ENCODE measurements at regions not wholly inside any gene's neighbourhood (a gene's known extent, or its start where the extent isn't known, plus 50 kb on each side); places are given as distances from the start of the nearest gene placed in this dataset.
"Not testable (repeated sequence)": the region's sequence is repeated elsewhere in the genome, so short reads cannot be mapped to it uniquely, and the experiment has no call there.

DNA sequence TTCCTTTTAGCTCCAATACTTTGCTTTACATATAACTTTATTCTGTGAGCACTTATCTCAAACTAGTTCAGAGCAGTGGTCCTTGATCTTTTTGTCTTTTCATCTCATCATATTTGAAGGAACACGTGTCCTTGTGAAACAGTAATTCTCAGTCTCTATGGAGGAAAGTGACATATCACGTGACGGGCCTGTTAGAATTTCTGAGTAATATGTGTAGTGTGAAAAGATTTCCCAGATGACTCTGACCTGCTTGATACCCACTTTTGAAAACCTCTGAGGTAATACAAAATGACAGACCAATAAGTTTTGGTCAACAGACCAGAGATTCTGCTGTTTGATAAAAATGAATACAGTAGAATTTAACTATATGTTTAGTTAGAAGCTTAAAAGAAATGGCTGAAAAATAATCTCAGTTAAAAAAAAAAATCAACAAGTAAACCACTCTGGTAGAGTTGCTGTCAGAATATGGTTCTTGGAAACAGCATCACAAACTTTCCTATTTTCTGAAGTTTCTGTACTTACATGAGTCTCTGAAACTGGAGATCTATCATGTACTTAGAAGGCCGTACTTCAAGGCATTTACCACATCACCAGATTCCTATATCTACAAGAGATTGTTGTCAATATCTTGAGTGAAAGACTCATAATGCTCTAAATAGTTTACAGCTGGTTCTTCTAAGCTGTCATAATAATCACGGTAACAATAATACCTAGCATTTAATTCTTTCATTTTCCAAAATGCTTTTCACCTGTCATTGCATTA is 590.2 kb upstream of the TBL1XR1 start:
- no peak for DNase-seq (ENCODE audit: low read depth)

DNA sequence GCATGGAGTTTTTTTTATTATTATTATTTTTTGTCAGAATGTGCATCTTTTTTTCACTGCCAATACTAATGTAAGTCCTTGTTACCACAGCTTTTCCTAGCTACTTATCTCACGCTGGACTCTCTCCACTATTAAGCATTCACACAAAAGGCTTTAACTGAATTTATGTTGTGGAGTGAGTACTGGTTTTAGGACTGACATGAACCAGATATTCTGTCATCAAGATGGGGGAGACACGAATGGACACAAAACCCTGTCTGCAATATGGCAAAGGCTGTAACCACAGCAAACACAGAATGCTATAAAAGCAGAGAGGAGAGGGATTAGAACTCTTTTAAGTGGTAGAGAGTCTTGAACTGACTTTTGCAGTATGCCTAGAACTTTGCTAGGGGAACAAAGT is 592.2 kb upstream of the TBL1XR1 start:
- DNase-seq (ENCODE audit: low read depth): no peak

DNA sequence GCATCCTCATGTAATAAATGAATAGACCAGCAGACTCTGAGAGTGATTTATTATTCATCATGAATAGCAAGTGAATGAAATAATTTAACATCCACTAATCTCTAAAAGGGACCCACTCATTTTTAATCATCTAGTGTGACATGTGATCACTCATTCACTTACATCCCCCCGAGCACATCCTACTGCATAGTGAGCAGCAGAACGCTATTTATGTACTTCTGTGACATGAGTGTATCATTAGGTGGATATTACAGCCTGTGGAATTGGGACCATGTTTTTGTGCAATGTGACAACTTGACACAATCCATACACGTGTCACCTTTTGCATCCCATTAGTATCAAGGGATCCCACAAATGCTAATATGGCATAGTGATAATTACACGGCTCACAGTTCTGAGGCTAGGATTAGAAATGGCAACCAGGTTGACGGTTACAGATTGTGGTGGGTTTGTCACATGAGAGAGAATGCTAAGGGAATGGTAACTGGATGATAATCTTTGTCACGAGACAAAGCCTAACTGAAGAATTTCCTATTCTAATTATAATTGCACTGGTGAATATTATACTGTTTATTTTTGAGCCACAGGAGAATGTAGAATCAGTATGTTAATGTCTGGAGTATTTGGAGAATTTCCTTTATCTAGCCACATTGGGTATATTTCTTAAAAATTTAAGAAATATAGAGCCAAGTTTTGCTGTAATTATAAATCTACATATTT is 595.2 kb upstream of the TBL1XR1 start:
- no peak for DNase-seq (ENCODE audit: low read depth)

GRCh38 chr3:177793451-177793850 is 596.2 kb upstream of the TBL1XR1 start:
- no peak for DNase-seq (ENCODE audit: low read depth)

DNA sequence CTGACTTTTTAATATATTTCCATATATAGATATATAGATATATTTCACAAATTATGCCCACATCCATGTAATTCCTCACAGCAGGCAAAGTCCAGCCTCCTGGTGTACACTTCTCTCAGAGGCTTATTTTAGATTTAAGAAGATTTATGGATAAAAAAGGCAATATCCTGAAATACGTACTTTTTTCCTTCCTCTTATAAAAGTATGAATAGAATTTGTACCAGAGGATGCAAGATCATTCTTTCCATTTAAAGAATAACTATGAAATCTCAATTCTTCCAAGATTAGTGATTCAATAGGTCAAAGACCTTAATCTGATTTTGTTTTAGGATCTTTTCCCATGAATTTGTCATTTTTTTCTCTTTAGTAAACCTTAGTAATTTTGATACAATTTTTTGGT is 597.9 kb upstream of the TBL1XR1 start:
- no peak for DNase-seq (ENCODE audit: low read depth)

GRCh38 chr3:177795859-177796258 is 598.6 kb upstream of the TBL1XR1 start:
- DNase-seq (ENCODE audit: low read depth): no peak

GRCh38 chr3:177800147-177800546 is 602.9 kb upstream of the TBL1XR1 start:
- DNase-seq (ENCODE audit: low read depth): not testable (repeated sequence)

DNA sequence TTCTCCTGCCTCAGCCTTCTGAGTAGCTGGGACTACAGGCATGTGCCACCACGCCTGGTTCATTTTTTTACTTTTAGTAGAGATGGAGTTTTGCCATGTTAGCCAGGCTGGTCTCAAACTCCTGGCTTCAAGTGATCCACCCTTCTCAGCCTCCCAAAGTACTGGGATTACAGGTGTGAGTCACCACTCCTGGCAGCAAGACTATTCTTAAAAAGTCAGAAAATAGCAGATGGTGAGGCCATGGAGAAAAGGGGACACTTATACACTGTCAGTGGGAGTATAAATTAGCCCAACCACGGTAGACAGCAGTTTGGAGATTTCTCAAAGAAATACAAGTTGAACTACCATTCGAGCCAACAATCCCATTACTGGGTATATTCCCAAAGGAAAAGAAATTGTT is 603.3 kb upstream of the TBL1XR1 start:
- DNase-seq (ENCODE audit: low read depth): no peak

GRCh38 chr3:177802151-177802900 is 605.0 kb upstream of the TBL1XR1 start:
- DNase-seq (ENCODE audit: low read depth): no peak

DNA sequence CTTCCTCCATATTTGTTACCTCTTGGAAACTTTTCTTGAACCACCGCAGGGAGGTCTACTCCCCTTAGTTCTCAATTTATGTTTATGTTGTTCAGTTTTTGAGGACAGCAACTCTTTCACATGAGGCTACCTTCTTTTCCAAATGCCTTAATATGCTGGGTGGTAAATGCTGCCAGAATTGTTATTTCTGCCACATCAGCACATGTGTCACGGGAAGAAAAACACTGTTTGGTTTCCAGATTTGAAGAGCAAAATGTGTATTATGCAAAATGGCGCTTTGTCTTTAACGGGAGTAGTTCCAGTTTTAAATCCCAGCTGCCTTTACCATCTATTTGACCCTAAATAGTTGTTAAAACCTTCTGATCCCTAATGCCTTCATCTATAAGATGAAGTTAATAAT is 606.2 kb upstream of the TBL1XR1 start:
- no peak for DNase-seq (ENCODE audit: low read depth)

- DNase-seq (ENCODE audit: low read depth): no peak
These were observed 606.8 kb upstream of the TBL1XR1 start for GRCh38 chr3:177804032-177804431.

- no peak for DNase-seq (ENCODE audit: low read depth)
These were observed 607.4 kb upstream of the TBL1XR1 start for GRCh38 chr3:177804646-177805045.

DNA sequence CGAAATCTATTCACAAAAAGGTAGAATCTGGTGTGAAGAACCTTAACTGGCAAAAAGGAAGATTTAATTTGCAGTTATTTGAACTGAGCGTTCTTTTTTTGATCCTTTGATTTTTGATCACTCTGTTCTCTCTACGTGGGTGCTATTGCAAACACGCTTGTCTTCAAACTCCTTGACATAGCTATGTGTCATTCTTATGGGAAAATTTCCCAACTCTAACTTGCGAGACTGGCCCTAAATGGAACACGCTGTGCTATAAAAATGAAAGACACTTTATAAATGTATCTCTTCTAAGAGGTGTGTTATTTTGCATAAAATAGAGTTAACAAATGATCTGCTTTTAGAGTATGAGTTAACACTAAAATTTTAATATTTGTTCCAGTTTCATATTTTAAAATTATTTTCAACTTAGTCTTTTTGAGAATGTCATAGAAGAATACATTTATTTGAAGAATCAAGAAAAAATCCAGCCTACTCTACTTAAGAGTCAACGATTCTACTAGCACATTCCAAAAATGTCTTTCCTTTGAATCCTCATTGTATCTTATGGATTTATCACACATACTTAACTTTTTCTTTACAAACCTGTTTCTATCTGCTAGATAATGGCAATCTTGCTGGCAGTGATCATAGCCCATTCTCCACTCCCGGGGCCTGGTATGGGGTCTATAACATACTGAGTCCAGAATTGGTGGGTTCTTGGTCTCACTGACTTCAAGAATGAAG is 610.0 kb upstream of the TBL1XR1 start:
- DNase-seq (ENCODE audit: low read depth): no peak

- not testable (repeated sequence) for DNase-seq (ENCODE audit: low read depth)
These were observed 611.7 kb upstream of the TBL1XR1 start for GRCh38 chr3:177808928-177809478.

DNA sequence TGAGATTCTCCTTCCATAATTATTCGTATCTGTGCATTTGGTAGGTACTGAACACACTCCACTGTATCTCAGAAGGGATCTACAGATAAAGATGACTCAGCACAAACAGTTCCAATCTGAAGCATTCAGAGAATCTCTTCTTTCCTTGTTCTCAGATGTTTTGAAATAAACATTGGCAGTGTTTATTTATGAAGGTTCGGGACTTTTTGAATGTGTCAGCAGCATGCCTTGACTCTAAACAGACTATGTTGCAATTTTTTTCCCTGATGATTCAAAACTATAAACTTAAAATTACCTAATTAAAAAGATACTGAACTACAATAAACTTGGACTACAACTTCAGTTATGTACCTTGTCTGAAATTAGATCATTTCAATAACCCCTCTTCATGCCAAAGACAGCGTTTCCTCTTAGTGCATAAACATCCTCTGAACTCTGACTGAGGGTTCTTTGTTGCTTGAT is 612.9 kb upstream of the TBL1XR1 start:
- DNase-seq (ENCODE audit: low read depth): no peak

GRCh38 chr3:177811112-177811511 is 613.8 kb upstream of the TBL1XR1 start:
- no peak for DNase-seq (ENCODE audit: low read depth)

DNA sequence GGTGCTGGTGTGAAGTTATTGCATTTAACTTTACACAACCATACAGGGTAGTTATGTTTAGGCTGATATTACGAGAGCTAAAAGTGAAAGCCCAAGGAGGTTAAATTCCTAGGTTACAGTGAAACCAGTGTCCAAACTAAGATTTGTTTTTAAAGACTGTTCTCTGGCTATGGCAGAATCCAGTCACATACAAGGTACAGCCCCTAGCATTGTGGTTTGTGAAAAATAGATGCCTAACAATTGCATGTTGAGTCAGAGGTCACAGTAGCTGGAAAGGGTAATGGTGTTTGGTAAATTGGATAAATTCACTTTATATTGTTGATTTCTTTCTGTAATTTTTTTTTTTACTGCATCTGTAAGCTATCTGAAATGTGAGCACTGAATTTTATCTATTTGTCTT is 614.6 kb upstream of the TBL1XR1 start:
- DNase-seq (ENCODE audit: low read depth): no peak

GRCh38 chr3:177812492-177812891 is 615.2 kb upstream of the TBL1XR1 start:
- no peak for DNase-seq (ENCODE audit: low read depth)

DNA sequence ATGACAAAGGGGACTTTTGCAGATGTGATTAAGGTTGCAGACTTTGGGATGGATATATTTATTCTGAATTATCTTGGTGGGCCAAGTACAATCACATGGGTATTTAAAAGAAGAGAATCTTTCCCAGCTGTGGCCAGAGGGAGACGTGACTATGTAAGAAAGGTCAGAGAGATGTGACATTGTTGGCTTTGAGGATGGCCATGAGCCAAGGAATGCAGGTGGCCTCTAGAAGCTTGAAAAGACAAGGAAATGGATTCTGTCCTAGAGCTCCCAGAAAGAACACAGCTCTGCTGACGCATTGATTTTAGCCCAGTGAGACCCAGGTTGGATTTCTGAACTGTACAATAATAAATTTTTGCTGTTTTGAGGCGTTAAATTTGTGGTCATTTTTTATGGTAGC is 616.0 kb upstream of the TBL1XR1 start:
- DNase-seq (ENCODE audit: low read depth): no peak

DNA sequence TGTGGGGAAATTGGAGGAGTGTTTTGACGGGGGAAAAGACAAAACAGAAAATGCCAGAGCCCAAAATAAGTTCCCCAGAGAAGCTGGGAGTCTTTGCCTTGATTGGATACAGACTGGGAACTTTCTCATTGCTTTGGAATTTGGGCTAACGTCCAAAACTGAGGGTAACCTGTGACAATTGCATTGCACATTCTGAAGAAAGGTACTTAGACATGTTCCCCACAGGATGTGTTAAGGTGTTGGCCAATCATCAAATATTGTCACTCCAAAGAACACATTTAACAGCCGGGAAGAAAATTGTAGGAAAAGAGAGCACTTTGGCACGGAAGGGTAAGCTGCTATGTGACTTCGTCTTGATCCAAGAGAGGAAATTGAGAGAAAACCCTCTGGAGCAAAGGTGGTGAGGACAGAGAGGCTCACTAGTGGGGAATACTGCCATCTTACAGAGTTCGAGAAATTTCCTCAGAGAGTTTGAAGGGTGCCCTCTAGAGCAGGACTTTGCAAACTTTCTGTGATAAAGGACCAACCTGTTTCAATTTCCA is 619.5 kb upstream of the TBL1XR1 start:
- no peak for DNase-seq (ENCODE audit: low read depth)

DNA sequence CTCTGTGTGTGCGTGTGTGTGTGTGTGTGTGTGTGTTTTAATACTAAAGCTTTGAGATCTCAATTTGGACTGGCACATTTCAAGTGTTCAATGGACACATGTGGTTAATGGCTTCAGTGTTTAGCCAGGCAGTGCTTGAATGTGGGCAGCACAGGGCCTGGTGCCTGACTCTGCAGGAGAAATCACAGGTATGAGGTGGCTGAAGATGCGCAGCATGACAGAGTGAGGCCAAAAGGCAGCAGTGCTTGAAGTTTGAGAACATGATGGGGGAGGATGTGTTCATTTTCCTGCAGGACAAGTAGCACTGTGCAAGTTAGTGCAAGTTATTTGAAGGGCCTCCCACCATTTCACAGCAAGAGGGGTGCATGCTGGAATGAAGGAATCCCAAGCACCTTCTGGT is 620.5 kb upstream of the TBL1XR1 start:
- DNase-seq (ENCODE audit: low read depth): no peak
